IMR-90 (cell line): ENCODE measurements at regions not wholly inside any gene's neighbourhood (a gene's known extent, or its start where the extent isn't known, plus 50 kb on each side); places are given as distances from the start of the nearest gene placed in this dataset.

Source experiments
- ATAC-seq: fragments of 200-7000 bp; cut with Tn5 transposase; 2 replicates; pipeline ENCODE4 v1.9.1; 2020; ENCODE audit warnings: low read depth, mild to moderate bottlenecking, moderate library complexity
- BruUV-seq: library from RNA; stranded (reverse); fragments of 400-500 nt; replicated peaks from 2 replicates; lab custom pipeline; 2021; lab: Mats Ljungman, UMichigan
- CTCF ChIA-PET: fragments of 300-600 bp; formaldehyde crosslinking; extraction: SDS; loops from one replicate; lab custom pipeline; 2021; ENCODE audit warnings: antibody characterized with exemption; lab: Yijun Ruan, JAX
- POLR2A ChIA-PET: fragments of 300-600 bp; sonication (Branson Sonifier 250); formaldehyde crosslinking; loops from one replicate; lab custom pipeline; 2022; ENCODE audit warnings: antibody characterized with exemption; ENCODE audit not compliant: unreplicated experiment; lab: Charles Lee
- DNase-seq: peaks from one replicate; pipeline ENCODE4 v3.0.0; 2013
- H2AFZ ChIP-seq: replicated peaks from 2 replicates; pipeline ENCODE3; 2013; ENCODE audit warnings: low read length, mild to moderate bottlenecking; ENCODE audit not compliant: poor library complexity
- H2AK5ac ChIP-seq: 2 replicates; pipeline ENCODE4 v1.6.1; 2013; ENCODE audit warnings: low read depth, low read length, inconsistent platforms
- H2AK9ac ChIP-seq: replicated peaks from 2 replicates; pipeline ENCODE3; 2013; ENCODE audit warnings: mild to moderate bottlenecking, low read depth, low read length, moderate library complexity; ENCODE audit not compliant: poor library complexity
- H2BK120ac ChIP-seq: 2 replicates; pipeline ENCODE4 v1.6.1; 2013; ENCODE audit warnings: low read depth, low read length, inconsistent platforms
- H2BK15ac ChIP-seq: 3 replicates; pipeline ENCODE4 v1.6.1; 2013; ENCODE audit warnings: low read depth, low read length, inconsistent platforms
- H2BK20ac ChIP-seq: 2 replicates; pipeline ENCODE4 v1.6.1; 2013; ENCODE audit warnings: low read depth, mild to moderate bottlenecking, inconsistent platforms, low read length, moderate library complexity
- H2BK5ac ChIP-seq: 2 replicates; pipeline ENCODE4 v1.6.1; 2013; ENCODE audit warnings: mild to moderate bottlenecking, low read depth, low read length, inconsistent platforms; ENCODE audit not compliant: poor library complexity, severe bottlenecking
- H3K14ac ChIP-seq: replicated peaks from 2 replicates; pipeline ENCODE4 v1.6.1; 2013; ENCODE audit warnings: low read depth, low read length, inconsistent platforms
- H3K18ac ChIP-seq: 2 replicates; pipeline ENCODE4 v1.6.1; 2013; ENCODE audit warnings: low read depth, low read length, control low read depth
- H3K23ac ChIP-seq: 2 replicates; pipeline ENCODE4 v1.6.1; 2013; ENCODE audit warnings: low read depth, low read length, inconsistent platforms
- H3K27ac ChIP-seq: 2 replicates; pipeline ENCODE4 v1.5.1; 2013; ENCODE audit warnings: mild to moderate bottlenecking, control low read depth, low read length; ENCODE audit not compliant: insufficient read depth
- H3K27me3 ChIP-seq: 2 replicates; pipeline ENCODE4 v1.6.1; 2013; ENCODE audit warnings: low read length; ENCODE audit not compliant: control insufficient read depth, insufficient read depth
- H3K36me3 ChIP-seq: 2 replicates; pipeline ENCODE4 v1.6.1; 2013; ENCODE audit warnings: low read length, mixed read lengths; ENCODE audit not compliant: control insufficient read depth, insufficient read depth
- H3K4ac ChIP-seq: 2 replicates; pipeline ENCODE4 v1.6.1; 2013; ENCODE audit warnings: low read depth, low read length, inconsistent platforms
- H3K4me1 ChIP-seq: 2 replicates; pipeline ENCODE4 v1.6.1; 2013; ENCODE audit warnings: low read length, mixed read lengths; ENCODE audit not compliant: control insufficient read depth, insufficient read depth
- H3K4me2 ChIP-seq: 2 replicates; pipeline ENCODE4 v1.6.1; 2013; ENCODE audit warnings: low read depth, mild to moderate bottlenecking, control low read depth, low read length, moderate library complexity
- H3K4me3 ChIP-seq: 2 replicates; pipeline ENCODE4 v1.5.1; 2013; ENCODE audit warnings: low read depth, mild to moderate bottlenecking, control low read depth, low read length, moderate library complexity; ENCODE audit not compliant: insufficient read depth
- H3K56ac ChIP-seq: 2 replicates; pipeline ENCODE4 v1.6.1; 2013; ENCODE audit warnings: low read length, inconsistent platforms; ENCODE audit not compliant: insufficient read depth; ENCODE audit errors: extremely low read depth
- H3K79me1 ChIP-seq, 2 experiments: 2 replicates each; pipeline ENCODE4 v1.6.1; 2013; ENCODE audit warnings: low read length in 2 of 2, inconsistent platforms in 1 of 2, low read depth in 1 of 2
- H3K9ac ChIP-seq: 2 replicates; pipeline ENCODE4 v1.6.1; 2013; ENCODE audit warnings: low read depth, low read length, control low read depth
- H3K9me1 ChIP-seq: 2 replicates; pipeline ENCODE4 v1.6.1; 2013; ENCODE audit warnings: low read length, inconsistent platforms; ENCODE audit not compliant: insufficient read depth
- H3K9me3 ChIP-seq: 2 replicates; pipeline ENCODE4 v1.6.1; 2013; ENCODE audit warnings: low read length; ENCODE audit not compliant: control insufficient read depth, insufficient read depth
- H4K20me1 ChIP-seq: 2 replicates; pipeline ENCODE4 v1.6.1; 2013; ENCODE audit warnings: low read length, inconsistent platforms; ENCODE audit not compliant: insufficient read depth
- H4K5ac ChIP-seq: 2 replicates; pipeline ENCODE4 v1.6.1; 2013; ENCODE audit warnings: mild to moderate bottlenecking, low read depth, low read length, control low read depth
- H4K8ac ChIP-seq, 2 experiments: 2 replicates each; pipeline ENCODE4 v1.6.1; 2013; ENCODE audit warnings: low read depth in 2 of 2, low read length in 2 of 2, control low read depth in 1 of 2, inconsistent platforms in 1 of 2
- H4K91ac ChIP-seq: 2 replicates; pipeline ENCODE4 v1.6.1; 2013; ENCODE audit warnings: low read depth, low read length, inconsistent platforms; ENCODE audit not compliant: insufficient read depth
- CEBPB ChIP-seq: IDR thresholded peaks from 2 replicates; pipeline ENCODE4 v1.6.1; 2012; ENCODE audit warnings: low read depth, low read length, improper control_type of control experiment
- CTCF ChIP-seq: conservative IDR thresholded peaks from 2 replicates; pipeline ENCODE4 v1.5.1; 2012; ENCODE audit warnings: mild to moderate bottlenecking, low read depth, low read length, improper control_type of control experiment
- MAFK ChIP-seq: IDR thresholded peaks from 2 replicates; pipeline ENCODE4 v1.6.1; 2012; ENCODE audit warnings: low read depth, low read length, improper control_type of control experiment
- MXI1 ChIP-seq: IDR thresholded peaks from 2 replicates; pipeline ENCODE4 v1.6.1; 2012; ENCODE audit warnings: low read depth, mild to moderate bottlenecking, low read length, moderate library complexity, borderline replicate concordance
- NFE2L2 ChIP-seq: fragments of 150-350 bp; IDR thresholded peaks from 2 replicates; pipeline ENCODE4 v1.6.1; 2016; ENCODE audit warnings: low read depth, mild to moderate bottlenecking, low read length
- RAD21 ChIP-seq: IDR thresholded peaks from 2 replicates; pipeline ENCODE4 v1.6.1; 2012; ENCODE audit warnings: low read length, improper control_type of control experiment
- SMC3 ChIP-seq: fragments of 150-350 bp; IDR thresholded peaks from 2 replicates; pipeline ENCODE4 v1.6.1; 2016; ENCODE audit warnings: low read depth, mild to moderate bottlenecking, antibody characterized with exemption, low read length, moderate library complexity
- WGBS, 2 experiments: methylation state at CpG; one replicate each; pipeline versions ENCODE4 v1.1.5 to v1.1.7; 2013; ENCODE audit warnings: missing lambda C conversion rate in 2 of 2; ENCODE audit not compliant: insufficient read length in 1 of 2; ENCODE audit errors: extremely low coverage in 2 of 2; 5-methylcytosine and 5-hydroxymethylcytosine counted together
- dilution Hi-C: fragments of 300-500 bp; cut with HindIII; formaldehyde crosslinking; loops from one replicate; pipeline ENCODE4 v1.14.3; 2018; ENCODE audit warnings: low sequenced_read_pairs; ENCODE audit not compliant: unreplicated experiment
- in situ Hi-C: fragments of 300-500 bp; cut with MboI; formaldehyde crosslinking; loops from 3 replicates; pipeline ENCODE4 v1.14.3; 2019; ENCODE audit warnings: low sequenced_read_pairs, inconsistent platforms, mixed read lengths
- intact Hi-C: fragments of 100-400 bp; cut with micrococcal nuclease; formaldehyde crosslinking; loops from 2 replicates; pipeline ENCODE4 v1.10.0; 2022

DNA sequence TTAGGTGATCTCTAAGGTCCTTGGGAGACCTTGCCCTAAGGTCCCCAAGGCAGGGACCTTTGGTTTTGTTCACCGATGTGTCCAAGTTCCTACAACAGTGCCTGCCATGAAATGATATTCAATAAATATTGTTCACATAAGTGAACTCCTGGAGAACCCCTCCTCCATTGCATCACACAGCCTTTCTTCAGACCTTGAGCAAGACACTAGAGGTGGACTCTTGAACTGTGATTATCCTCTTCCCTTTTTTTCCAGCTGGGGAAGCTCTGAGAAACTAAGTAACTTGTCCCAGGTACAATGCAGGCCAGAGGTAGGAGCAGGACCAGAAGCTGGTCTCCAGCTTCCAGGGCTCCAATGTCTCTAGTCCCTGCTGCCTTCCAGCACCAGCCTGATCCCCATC is 76.6 kb upstream of the LMO1 start:
- in situ Hi-C loops = no loop called here
- Histone ChIP-seq H4K5ac (no peak overlapping the region), H2AK5ac (no peak overlapping the region), H3K14ac (no peak overlapping the region), H2BK120ac (no peak overlapping the region), H4K20me1 (no peaks in the 10 kb centered on the region), H3K4me2 (no peak overlapping the region), H4K91ac (no peak overlapping the region), H2BK15ac (no peak overlapping the region), H4K8ac (no peak overlapping the region), H2BK20ac (no peak overlapping the region), H3K56ac (no peak overlapping the region), H3K4me3 (no peak overlapping the region), H3K36me3 (no peaks in the 10 kb centered on the region), H3K27ac (no peak overlapping the region), H3K23ac (no peak overlapping the region), H3K4ac (no peak overlapping the region), H3K9me1 (no peaks in the 10 kb centered on the region), H3K4me1 (no peaks in the 10 kb centered on the region), H2BK5ac (no peak overlapping the region), H2AFZ (no peak overlapping the region), H3K79me1 (no peaks in the 10 kb centered on the region), H3K9ac (no peak overlapping the region), H3K9me3 (no peaks in the 10 kb centered on the region), H2AK9ac (no peak overlapping the region), H3K27me3 (peaks cover 3% of the 10 kb centered on the region; the same call in 1 of the 2 replicates), H3K18ac (no peak overlapping the region)
- ATAC-seq (no peak), DNase-seq (no peak)
- dilution Hi-C loops = no loop called here
- intact Hi-C loops = no loop called here
- POLR2A ChIA-PET = no interaction called here
- no CpG with 5 or more reads among the region's 1 CpG for WGBS, 2 experiments
- CTCF ChIA-PET = interaction anchor here (0.6 kb wide), 1 partner anchor 797 kb away, joined by 3 read pairs; no protein-coding TSS in a partner anchor
- TF ChIP-seq MXI1 (no peak), CTCF (no peak), CEBPB (no peak), MAFK (no peak), SMC3 (no peak), NFE2L2 (no peak), RAD21 (no peak)
- no TSS peak for BruUV-seq
